ENCODE measurements at regions not wholly inside any gene's neighbourhood (a gene's known extent, or its start where the extent isn't known, plus 50 kb on each side); places are given as distances from the start of the nearest gene placed in this dataset.

GRCh38 chr9:13732290-13732689 lies 452.8 kb upstream of the MPDZ start:
- TF ChIP-seq CTCF (IDR thresholded peaks at IDR 0.05) (no peak), POLR2AphosphoS5 (IDR thresholded peaks at IDR 0.05) (no peak), POLR2A (IDR thresholded peaks at IDR 0.05) (no peak), EP300 (IDR thresholded peaks at IDR 0.05) (no peak)

Measured in stomach (tissue), 4 donors.